ENCODE measurements at regions not wholly inside any gene's neighbourhood (a gene's known extent, or its start where the extent isn't known, plus 50 kb on each side); places are given as distances from the start of the nearest gene placed in this dataset.
"Not testable (repeated sequence)": the region's sequence is repeated elsewhere in the genome, so short reads cannot be mapped to it uniquely, and the experiment has no call there.

DNA sequence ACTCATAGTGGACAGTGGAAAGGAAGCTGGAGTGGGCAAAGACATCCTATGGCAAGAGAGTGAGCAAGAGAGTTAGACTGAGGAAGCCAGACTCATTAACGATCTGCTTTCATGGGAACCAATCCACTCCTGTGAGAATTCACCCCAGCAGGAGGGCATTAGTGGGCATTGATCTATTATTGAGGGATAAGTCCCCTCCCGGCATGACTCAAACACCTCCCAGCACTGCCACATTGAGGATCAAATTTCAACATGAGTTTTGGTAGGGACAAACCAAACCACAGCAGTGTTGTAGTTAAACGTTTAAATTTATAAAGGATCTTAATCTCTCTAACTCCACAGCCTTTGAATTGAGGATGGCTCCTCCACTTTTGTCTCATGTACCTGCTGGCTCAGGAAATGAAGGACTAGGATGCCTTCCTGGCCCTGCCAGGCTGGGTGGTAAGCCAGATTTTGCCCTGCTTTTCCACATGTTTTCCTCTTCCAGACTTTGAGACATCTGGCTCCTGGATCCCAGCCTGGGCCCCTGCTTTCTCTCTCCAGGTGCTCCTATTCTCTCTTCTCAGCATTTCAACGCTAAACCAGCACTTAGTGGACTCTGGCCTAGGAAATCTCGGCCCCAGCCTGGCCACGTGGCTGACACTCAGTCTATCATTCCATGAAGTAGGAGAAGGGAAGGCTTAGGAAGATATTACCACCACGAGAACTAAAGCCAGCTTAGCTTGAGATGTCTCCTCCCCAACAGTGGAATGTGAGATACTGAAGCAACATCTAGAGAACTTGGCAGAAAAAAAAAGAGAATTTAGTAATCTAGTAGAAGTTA is 96.5 kb upstream of the PIP4K2A start:
- FAIRE-seq (no peak), DNase-seq (ENCODE audit: low read depth) (no peak)
- no peaks in the 10 kb centered on the region for H3K36me3 ChIP-seq (ENCODE audit: control insufficient read depth, insufficient read depth, low read length)
- H3K27me3 ChIP-seq (ENCODE audit: control insufficient read depth, insufficient read depth, low read length) = peaks cover 5% of the 10 kb centered on the region
- no peak overlapping the region for H3K4me3 ChIP-seq (ENCODE audit: low read depth, low read length)
- TF ChIP-seq, protein P1, sequence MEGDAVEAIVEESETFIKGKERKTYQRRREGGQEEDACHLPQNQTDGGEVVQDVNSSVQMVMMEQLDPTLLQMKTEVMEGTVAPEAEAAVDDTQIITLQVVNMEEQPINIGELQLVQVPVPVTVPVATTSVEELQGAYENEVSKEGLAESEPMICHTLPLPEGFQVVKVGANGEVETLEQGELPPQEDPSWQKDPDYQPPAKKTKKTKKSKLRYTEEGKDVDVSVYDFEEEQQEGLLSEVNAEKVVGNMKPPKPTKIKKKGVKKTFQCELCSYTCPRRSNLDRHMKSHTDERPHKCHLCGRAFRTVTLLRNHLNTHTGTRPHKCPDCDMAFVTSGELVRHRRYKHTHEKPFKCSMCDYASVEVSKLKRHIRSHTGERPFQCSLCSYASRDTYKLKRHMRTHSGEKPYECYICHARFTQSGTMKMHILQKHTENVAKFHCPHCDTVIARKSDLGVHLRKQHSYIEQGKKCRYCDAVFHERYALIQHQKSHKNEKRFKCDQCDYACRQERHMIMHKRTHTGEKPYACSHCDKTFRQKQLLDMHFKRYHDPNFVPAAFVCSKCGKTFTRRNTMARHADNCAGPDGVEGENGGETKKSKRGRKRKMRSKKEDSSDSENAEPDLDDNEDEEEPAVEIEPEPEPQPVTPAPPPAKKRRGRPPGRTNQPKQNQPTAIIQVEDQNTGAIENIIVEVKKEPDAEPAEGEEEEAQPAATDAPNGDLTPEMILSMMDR (IDR thresholded peaks at IDR 0.05; ENCODE audit: insufficient read depth, low read length, severe bottlenecking) = no peak

DNA sequence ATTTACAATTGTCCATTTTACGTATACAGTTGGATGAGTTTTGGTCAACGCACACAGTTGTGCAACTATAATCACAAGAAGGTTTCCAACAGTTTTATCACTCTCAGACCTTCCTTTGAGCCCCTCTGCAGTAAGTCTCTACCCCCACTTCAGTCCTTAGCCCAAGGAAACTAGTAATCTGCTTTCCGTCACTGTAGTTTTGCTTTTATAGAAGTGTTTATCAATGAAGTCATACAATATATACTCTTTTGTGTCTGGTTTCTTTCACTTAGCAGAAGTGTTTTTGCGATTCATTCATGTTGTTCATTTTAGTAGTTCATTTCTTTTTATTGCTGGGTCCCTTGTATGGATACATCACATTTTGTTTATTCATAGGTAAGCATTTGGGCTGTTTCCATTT is 92.9 kb upstream of the PIP4K2A start:
- peaks cover 5% of the 10 kb centered on the region for H3K27me3 ChIP-seq (ENCODE audit: control insufficient read depth, insufficient read depth, low read length)
- TF ChIP-seq, protein P1 (IDR thresholded peaks at IDR 0.05; ENCODE audit: insufficient read depth, low read length, severe bottlenecking) = no peak
- FAIRE-seq = no peak
- H3K36me3 ChIP-seq (ENCODE audit: control insufficient read depth, insufficient read depth, low read length) = no peaks in the 10 kb centered on the region
- no peak for DNase-seq (ENCODE audit: low read depth)
- no peak overlapping the region for H3K4me3 ChIP-seq (ENCODE audit: low read depth, low read length)

DNA sequence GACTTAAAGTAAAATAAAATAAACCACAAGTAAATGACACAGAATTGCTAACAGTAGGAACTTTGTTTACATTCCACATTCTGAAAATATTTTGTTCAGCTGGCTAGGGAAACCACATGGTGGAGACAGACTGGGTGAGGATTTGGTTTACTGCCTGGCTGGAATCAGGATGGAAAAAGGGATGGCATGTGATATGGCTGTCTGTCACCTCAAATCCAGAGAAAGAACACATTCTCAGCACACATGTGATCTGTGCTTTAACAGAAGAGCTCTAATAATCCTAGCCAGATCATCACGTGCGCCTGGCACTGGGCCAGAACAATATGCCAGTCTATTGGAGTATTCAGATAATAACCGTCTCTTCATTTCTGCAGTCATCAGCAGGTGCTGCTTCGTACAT is 90.9 kb upstream of the PIP4K2A start:
- TF ChIP-seq, protein P1 (IDR thresholded peaks at IDR 0.05; ENCODE audit: insufficient read depth, low read length, severe bottlenecking) = no peak
- H3K27me3 ChIP-seq (ENCODE audit: control insufficient read depth, insufficient read depth, low read length) = peaks cover 5% of the 10 kb centered on the region
- DNase-seq (ENCODE audit: low read depth) (no peak), FAIRE-seq (no peak)
- H3K36me3 ChIP-seq (ENCODE audit: control insufficient read depth, insufficient read depth, low read length) = no peaks in the 10 kb centered on the region
- no peak overlapping the region for H3K4me3 ChIP-seq (ENCODE audit: low read depth, low read length)

DNA sequence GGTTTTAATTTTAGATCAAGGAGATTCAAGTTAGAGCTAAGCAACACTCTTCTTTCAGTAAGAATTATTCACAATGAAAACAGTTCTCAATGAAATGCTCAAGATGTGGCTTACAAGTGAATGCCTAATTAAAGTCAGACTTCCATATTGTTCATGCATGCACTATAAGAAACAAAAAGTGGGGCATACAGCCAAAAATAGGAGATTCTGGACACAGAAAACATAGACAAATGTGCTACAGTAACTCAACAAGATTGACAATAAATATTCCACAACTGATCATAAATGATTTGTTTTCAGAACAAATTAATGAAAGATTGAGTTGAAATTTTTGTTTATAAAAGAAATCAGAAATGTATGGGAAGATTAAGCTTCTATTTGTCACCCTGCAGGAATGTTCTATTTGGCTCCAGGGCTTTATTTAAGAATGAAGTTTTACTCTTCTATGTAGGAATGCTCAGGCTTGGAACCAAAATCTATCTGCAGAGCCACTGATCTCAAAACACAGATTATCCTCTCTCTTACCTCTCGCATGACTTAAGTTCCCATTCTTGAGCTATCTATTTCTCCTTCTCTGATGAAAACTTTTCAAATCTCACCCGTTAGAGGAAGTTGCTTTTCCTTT is 89.0 kb upstream of the PIP4K2A start:
- DNase-seq (ENCODE audit: low read depth) (peak; percentile 37), FAIRE-seq (no peak)
- peaks cover 5% of the 10 kb centered on the region for H3K27me3 ChIP-seq (ENCODE audit: control insufficient read depth, insufficient read depth, low read length)
- TF ChIP-seq, protein P1 (IDR thresholded peaks at IDR 0.05; ENCODE audit: insufficient read depth, low read length, severe bottlenecking) = no peak
- no peaks in the 10 kb centered on the region for H3K36me3 ChIP-seq (ENCODE audit: control insufficient read depth, insufficient read depth, low read length)
- no peak overlapping the region for H3K4me3 ChIP-seq (ENCODE audit: low read depth, low read length)

DNA sequence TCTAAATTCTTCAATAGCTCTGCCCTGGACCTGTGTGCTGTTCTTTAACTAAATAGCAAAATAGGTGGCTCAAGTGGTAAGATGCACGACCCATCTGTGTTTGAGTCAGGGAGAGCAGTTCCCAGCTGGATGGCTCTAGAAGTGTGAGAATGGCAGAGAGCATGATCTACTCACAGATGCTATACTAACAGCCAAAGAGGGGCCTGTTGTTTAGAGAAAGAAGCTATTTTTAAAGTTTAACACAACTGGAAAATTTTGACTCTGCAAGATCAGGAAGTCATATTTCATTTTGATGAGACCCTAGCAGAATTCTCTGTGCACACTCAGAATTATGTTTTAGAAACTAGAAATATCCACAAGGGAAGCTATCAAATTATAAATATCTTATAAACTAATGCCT is 87.4 kb upstream of the PIP4K2A start:
- peaks cover 5% of the 10 kb centered on the region for H3K27me3 ChIP-seq (ENCODE audit: control insufficient read depth, insufficient read depth, low read length)
- TF ChIP-seq, protein P1 (IDR thresholded peaks at IDR 0.05; ENCODE audit: insufficient read depth, low read length, severe bottlenecking) = no peak
- FAIRE-seq = no peak
- H3K4me3 ChIP-seq (ENCODE audit: low read depth, low read length) = no peak overlapping the region
- DNase-seq (ENCODE audit: low read depth) = no peak
- no peaks in the 10 kb centered on the region for H3K36me3 ChIP-seq (ENCODE audit: control insufficient read depth, insufficient read depth, low read length)

DNA sequence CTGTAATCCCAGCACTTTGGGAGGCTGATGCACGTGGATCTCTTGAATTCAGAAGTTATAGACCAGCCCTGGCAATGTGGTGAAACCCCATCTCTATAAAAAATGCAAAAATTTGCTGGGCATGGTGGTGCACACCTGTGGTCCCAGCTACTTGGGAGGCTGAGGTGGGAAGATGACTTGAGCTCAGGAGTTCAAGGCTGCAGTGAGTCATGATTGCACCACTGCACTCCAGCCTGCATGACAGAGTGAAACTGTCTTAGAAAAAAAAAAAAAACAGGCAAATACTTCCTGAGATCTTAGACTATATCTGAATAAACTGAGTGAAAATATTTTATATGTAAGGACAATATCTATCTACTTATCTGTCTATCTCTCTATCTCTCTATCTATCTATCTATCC is 83.4 kb upstream of the PIP4K2A start:
- not testable (repeated sequence) for H3K27me3 ChIP-seq (ENCODE audit: control insufficient read depth, insufficient read depth, low read length); H3K36me3 ChIP-seq (ENCODE audit: control insufficient read depth, insufficient read depth, low read length); FAIRE-seq; DNase-seq (ENCODE audit: low read depth); H3K4me3 ChIP-seq (ENCODE audit: low read depth, low read length)

Measured in bronchial epithelial cell (primary cell).